Breast epithelium (tissue), 4 donors: ENCODE measurements at regions not wholly inside any gene's neighbourhood (a gene's known extent, or its start where the extent isn't known, plus 50 kb on each side); places are given as distances from the start of the nearest gene placed in this dataset.

Source experiments
- DNase-seq, 2 donors: peaks; one replicate each; pipeline ENCODE4 v3.0.0-alpha.2; 2019; ENCODE audit warnings: low spot score in 2 of 2
- H3K27ac ChIP-seq, 2 donors: fragments of 200-600 bp; sonication (generic) in 1 of 2; one replicate each; pipeline ENCODE4 v1.5.1; 2016 to 2019; ENCODE audit warnings: mild to moderate bottlenecking in 1 of 2
- H3K27me3 ChIP-seq, 2 donors: fragments of 200-600 bp; sonication (generic) in 1 of 2; one replicate each; pipeline versions ENCODE4 v1.5.1 to v1.6.0; 2017 to 2019; ENCODE audit warnings: control low read depth in 1 of 2, mild to moderate bottlenecking in 1 of 2
- H3K36me3 ChIP-seq: fragments of 200-600 bp; one replicate; pipeline ENCODE4 v1.5.1; 2019
- H3K4me1 ChIP-seq, 2 donors: fragments of 200-600 bp; sonication (generic); one replicate each; pipeline ENCODE4 v1.5.1; 2016 to 2019; ENCODE audit warnings: control low read depth in 1 of 2
- H3K4me3 ChIP-seq, 3 donors: fragments of 200-600 bp; sonication (generic); 1 replicate in 2 of 3; 2 replicates in 1 of 3; pipeline ENCODE4 v1.5.1; 2016 to 2019; ENCODE audit warnings: mild to moderate bottlenecking in 3 of 3, moderate library complexity in 2 of 3
- H3K9me3 ChIP-seq, 2 donors: fragments of 200-600 bp; sonication (generic) in 1 of 2; one replicate each; pipeline ENCODE4 v1.5.1; 2016 to 2019; ENCODE audit warnings: control low read depth in 1 of 2
- POLR2A ChIP-seq: fragments of 450-650 bp; IDR thresholded peaks from one replicate; pipeline ENCODE4 v1.6.1; 2016; ENCODE audit warnings: antibody characterized with exemption, mild to moderate bottlenecking, moderate library complexity
- POLR2AphosphoS5 ChIP-seq, 3 donors: sonication (generic); formaldehyde crosslinking; IDR thresholded peaks; one replicate each; pipeline ENCODE4 v1.6.1; 2017; ENCODE audit warnings: antibody characterized with exemption in 3 of 3
- intact Hi-C: fragments of 100-400 bp; cut with DNase I; formaldehyde crosslinking; loops from one replicate; pipeline ENCODE4 v1.15.1; 2023; ENCODE audit warnings: low total_unique reads
- TF ChIP-seq, protein P1 (sequence below), 3 donors: fragments of 450-650 bp; IDR thresholded peaks; one replicate each; pipeline ENCODE4 v1.5.1; 2016 to 2017; ENCODE audit warnings: antibody characterized with exemption in 3 of 3, mild to moderate bottlenecking in 3 of 3, moderate library complexity in 3 of 3

DNA sequence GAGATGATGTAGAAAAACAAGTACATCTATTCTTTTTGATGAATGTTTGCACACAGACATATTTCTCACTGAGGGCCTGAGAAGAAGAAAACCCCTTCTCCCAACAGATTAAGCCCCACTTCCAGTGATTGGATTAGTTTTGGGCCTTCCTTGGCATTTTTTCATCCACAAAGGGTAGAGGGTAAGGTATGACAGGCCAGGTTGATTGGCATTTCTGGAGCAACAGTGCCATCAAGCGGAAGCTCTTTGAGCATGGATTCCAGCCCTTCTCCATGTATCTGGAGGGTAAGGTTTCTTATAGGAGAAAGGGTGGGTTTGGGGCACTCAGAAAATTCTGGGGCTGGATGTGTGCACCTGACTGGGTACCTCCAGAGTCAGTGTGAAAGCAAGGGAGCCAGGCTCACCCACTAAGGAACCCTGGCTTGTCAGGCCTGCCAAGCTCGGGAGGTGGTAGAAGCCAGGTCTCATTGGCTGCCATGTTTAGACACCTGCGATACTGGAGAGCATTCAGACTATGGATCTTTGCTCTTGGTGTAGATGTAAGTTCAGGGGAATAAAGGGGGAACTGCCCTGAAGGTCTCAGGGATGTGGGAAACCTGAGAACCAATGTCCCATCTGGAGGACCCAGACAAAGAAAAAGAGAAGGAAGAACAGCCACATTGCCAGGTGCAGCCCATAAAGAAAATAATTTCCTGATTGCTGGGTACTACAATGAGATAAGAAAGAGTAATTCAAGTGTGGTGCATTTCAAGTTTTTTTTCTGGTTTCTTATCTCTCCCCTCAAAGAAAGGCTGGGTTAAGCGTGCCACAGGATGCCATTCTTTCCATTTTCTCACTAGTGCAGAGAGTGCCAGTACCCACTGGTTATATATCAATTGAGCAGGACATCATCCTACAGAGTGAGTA, 222.3 kb upstream of the AGTR2 start:
- intact Hi-C loops, result no loop called here
- H3K27ac ChIP-seq, result no peak overlapping the region
- no peak for DNase-seq

GRCh38 chrX:115949900-115950822, 220.4 kb upstream of the AGTR2 start:
- Histone ChIP-seq H3K4me1 (no peaks in the 10 kb centered on the region), H3K27me3 (peaks cover 0 to 19% of the 10 kb centered on the region in 2 donors), H3K27ac (no peak overlapping the region), H3K36me3 (no peaks in the 10 kb centered on the region), H3K9me3 (no peaks in the 10 kb centered on the region), H3K4me3 (peak overlapping the region in 2 of 3 donors; percentile 18 to 25)
- intact Hi-C loops, result no loop called here
- no peak for TF ChIP-seq POLR2A
- TF ChIP-seq, protein P1, sequence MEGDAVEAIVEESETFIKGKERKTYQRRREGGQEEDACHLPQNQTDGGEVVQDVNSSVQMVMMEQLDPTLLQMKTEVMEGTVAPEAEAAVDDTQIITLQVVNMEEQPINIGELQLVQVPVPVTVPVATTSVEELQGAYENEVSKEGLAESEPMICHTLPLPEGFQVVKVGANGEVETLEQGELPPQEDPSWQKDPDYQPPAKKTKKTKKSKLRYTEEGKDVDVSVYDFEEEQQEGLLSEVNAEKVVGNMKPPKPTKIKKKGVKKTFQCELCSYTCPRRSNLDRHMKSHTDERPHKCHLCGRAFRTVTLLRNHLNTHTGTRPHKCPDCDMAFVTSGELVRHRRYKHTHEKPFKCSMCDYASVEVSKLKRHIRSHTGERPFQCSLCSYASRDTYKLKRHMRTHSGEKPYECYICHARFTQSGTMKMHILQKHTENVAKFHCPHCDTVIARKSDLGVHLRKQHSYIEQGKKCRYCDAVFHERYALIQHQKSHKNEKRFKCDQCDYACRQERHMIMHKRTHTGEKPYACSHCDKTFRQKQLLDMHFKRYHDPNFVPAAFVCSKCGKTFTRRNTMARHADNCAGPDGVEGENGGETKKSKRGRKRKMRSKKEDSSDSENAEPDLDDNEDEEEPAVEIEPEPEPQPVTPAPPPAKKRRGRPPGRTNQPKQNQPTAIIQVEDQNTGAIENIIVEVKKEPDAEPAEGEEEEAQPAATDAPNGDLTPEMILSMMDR (IDR thresholded peaks at IDR 0.05), result peak in 1 of 3 donors; percentile 47
- peak in 1 of 2 donors; percentile 34 for DNase-seq

More for the DNA sequence above, 222.3 kb upstream of the AGTR2 start:
- H3K27me3 ChIP-seq, result peaks cover 0 to 24% of the 10 kb centered on the region in 2 donors
- no peak overlapping the region for H3K4me3 ChIP-seq
- TF ChIP-seq, protein P1 (IDR thresholded peaks at IDR 0.05), result no peak
- TF ChIP-seq POLR2A, result no peak
- no peak for TF ChIP-seq POLR2AphosphoS5 (IDR thresholded peaks at IDR 0.05)
- H3K4me1 ChIP-seq, result no peaks in the 10 kb centered on the region
- no peaks in the 10 kb centered on the region for H3K36me3 ChIP-seq
- no peaks in the 10 kb centered on the region for H3K9me3 ChIP-seq

- H3K4me3 ChIP-seq, result no peak overlapping the region
- H3K27ac ChIP-seq, result no peak overlapping the region
- H3K4me1 ChIP-seq, result no peaks in the 10 kb centered on the region
- TF ChIP-seq POLR2A (no peak), POLR2AphosphoS5 (IDR thresholded peaks at IDR 0.05) (no peak)
- TF ChIP-seq, protein P1 (IDR thresholded peaks at IDR 0.05), result no peak
- H3K36me3 ChIP-seq, result no peaks in the 10 kb centered on the region
- intact Hi-C loops, result no loop called here
- H3K9me3 ChIP-seq, result no peaks in the 10 kb centered on the region
- no peak for DNase-seq
- H3K27me3 ChIP-seq, result peaks cover 0 to 27% of the 10 kb centered on the region in 2 donors
Observed at GRCh38 chrX:115952417-115953092, 218.0 kb upstream of the AGTR2 start.

DNA sequence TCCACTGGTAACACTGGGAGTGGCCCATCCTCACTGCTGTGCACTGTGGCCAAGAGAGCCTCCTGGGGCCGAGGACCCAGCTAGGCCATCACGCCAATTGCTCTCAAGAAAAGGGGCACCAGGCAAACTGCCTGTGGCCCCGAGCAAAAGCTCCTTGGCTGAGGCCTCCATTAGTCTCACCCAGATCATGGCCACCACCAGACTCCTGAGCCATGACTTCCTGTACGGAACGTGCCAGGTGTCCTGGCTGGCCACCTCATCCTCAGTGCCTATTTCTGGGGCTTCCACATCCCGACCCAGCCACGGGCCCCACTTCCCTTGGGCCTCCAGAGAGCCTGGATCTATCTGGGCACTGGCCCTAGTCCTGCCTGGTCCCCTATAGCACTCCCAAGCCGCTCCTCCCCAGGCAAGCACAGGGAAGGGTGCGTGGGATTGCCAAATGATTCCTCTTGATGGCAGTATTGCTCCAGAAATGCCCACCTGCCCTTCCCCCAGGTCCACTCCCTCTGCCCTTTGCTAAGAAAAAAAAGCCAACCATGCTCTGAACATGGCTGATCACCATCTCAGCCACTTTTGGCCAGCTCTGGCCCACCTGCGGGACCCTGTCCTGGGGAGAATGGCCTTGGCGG, 212.6 kb upstream of the AGTR2 start:
- Histone ChIP-seq H3K9me3 (no peaks in the 10 kb centered on the region), H3K4me3 (no peak overlapping the region), H3K27ac (no peak overlapping the region), H3K4me1 (no peaks in the 10 kb centered on the region), H3K36me3 (no peaks in the 10 kb centered on the region), H3K27me3 (peaks cover 4 to 42% of the 10 kb centered on the region in 2 donors)
- intact Hi-C loops, result no loop called here
- TF ChIP-seq POLR2AphosphoS5 (IDR thresholded peaks at IDR 0.05), result no peak
- TF ChIP-seq, protein P1 (IDR thresholded peaks at IDR 0.05), result no peak
- no peak for TF ChIP-seq POLR2A
- DNase-seq, result no peak
